CD4-positive, alpha-beta T cell treated with Interferon gamma for 1 hour (primary cell): ENCODE measurements at regions not wholly inside any gene's neighbourhood (a gene's known extent, or its start where the extent isn't known, plus 50 kb on each side); places are given as distances from the start of the nearest gene placed in this dataset.

Experiments used
- DNase-seq: peaks from one replicate; pipeline ENCODE4 v3.0.0-alpha.2; 2020

GRCh38 chr1:173424782-173425407 is 52.2 kb upstream of the PRDX6 start:
- DNase-seq = no peak

- DNase-seq = no peak
These were observed 51.1 kb upstream of the PRDX6 start for GRCh38 chr1:173426057-173426456.

- DNase-seq = no peak
These were observed 49.7 kb upstream of the PRDX6 start for GRCh38 chr1:173427146-173428054.
